Amniotic stem cell (primary cell): ENCODE measurements at regions not wholly inside any gene's neighbourhood (a gene's known extent, or its start where the extent isn't known, plus 50 kb on each side); places are given as distances from the start of the nearest gene placed in this dataset.
A peak's percentile ranks its signal among the peaks of the same experiment; 100 is the strongest.

Experiments used
- DNase-seq: peaks from one replicate; lab custom pipeline; 2025; lab: John Stamatoyannopoulos, UW

GRCh38 chr3:59135096-59135495, 85.3 kb upstream of the CFAP20DC start:
- DNase-seq: no peak

DNA sequence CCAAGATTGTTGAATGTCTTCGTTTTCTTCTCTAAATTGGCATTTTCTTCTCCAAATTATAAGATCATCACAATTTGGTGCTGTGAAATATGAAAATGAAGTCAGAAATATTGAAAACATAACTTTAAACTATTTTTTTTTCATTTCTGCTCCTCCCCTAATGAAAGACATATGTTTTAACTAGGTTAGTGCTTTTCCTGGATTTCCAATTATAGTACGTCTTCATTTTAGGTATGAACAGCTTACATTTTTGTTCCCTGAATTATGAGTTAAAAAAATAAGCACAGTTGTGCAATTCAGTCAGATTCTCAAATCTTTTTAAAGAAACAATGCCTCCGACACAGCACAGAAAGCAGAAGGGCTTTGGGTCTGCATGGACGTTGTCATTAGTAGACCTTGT, 83.5 kb upstream of the CFAP20DC start:
- DNase-seq: peak; percentile 58

GRCh38 chr3:59131016-59131766, 81.4 kb upstream of the CFAP20DC start:
- DNase-seq: no peak

DNA sequence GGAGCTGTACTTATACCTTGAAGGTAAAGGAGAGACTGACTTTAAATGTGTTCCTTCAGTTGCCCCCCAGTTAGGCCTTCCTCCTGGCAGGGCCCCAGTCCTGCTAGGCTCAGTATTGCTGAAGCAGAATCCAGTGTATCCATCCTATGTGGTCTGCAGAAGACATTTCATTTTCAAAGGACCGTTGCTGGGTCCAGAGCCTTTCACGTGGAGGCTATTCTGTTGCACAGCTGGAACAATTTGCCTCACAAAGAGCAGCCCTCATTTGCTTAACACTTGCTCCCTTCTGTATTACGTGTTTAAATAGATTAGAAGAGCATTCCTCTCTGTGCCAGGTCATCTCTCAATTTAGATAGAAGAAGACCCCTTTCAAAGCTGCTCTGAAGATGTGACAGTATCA, 78.9 kb upstream of the CFAP20DC start:
- no peak for DNase-seq

DNA sequence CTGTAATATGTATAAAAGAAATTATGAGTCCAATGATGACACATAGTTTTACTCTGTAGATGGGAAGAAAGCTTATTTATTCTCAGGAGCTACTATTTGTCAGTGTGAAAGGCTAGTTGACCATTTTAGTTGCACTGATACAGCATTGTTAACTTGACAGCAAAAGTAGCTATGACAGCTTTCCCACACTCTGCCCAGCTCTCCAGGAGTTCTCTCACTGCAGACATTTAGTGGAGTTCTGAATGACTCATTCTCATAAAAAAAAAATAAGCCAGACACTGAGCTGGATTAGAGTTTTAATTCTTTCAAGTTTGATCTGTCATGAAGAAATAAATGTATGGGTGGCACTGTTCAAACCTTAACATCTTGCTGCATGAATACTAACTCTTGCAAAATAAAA, 77.2 kb upstream of the CFAP20DC start:
- DNase-seq: peak; percentile 24

GRCh38 chr3:59126446-59126845, 76.6 kb upstream of the CFAP20DC start:
- DNase-seq: no peak

GRCh38 chr3:59121346-59122144, 71.7 kb upstream of the CFAP20DC start:
- no peak for DNase-seq

DNA sequence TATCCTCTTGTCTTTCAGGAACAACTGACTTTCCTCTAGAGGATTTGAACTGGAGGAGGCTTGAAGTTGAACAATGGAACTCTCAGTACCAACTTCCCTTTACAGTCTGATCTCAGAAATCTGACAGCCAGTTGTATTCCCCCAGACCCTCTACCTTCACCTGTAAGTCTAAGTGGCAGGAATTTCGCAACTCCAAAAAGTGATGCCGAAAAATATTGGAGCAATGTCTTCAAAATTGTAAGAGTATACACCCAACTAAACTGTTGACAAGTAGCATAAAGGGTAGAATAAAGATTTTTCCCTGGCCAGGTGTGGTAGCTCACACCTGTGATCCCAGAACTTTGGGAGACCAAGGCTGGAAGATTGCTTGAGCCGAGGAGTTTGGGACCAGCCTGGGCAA, 69.1 kb upstream of the CFAP20DC start:
- no peak for DNase-seq

DNA sequence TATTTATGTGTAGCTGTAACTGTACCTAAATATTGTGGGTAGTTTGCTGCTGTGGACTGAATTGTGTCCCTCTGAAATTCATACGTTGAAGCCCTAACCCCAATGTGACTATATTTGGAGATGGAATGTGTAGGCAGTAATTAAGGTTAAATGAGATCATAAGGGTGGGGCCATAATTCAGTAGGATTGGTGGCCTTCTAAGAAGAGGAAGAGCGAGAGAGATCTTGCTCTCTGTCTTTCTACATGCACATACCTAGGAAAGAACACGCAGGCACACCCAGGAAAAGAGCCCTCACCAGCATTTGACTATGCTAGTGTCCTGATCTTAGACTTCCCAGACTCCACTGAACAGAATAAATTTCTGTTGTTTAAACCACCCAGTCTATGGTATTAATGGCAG, 67.6 kb upstream of the CFAP20DC start:
- no peak for DNase-seq

DNA sequence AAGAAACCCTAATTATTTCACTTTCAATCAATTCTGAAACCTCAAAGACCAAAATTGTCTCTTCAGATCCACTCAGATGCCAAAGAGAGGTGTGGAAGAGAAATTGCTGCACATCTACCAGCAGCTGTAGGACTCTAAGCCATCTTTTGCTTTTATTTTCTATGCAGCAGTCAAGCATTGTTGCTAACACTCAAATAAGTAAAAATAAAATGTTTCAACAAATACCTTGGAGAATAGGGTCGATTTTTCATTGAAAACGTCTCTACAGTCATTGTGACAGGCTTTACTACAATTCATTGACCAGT, 66.4 kb upstream of the CFAP20DC start:
- no peak for DNase-seq

- no peak for DNase-seq
These were observed 65.8 kb upstream of the CFAP20DC start for GRCh38 chr3:59115364-59116232.

DNA sequence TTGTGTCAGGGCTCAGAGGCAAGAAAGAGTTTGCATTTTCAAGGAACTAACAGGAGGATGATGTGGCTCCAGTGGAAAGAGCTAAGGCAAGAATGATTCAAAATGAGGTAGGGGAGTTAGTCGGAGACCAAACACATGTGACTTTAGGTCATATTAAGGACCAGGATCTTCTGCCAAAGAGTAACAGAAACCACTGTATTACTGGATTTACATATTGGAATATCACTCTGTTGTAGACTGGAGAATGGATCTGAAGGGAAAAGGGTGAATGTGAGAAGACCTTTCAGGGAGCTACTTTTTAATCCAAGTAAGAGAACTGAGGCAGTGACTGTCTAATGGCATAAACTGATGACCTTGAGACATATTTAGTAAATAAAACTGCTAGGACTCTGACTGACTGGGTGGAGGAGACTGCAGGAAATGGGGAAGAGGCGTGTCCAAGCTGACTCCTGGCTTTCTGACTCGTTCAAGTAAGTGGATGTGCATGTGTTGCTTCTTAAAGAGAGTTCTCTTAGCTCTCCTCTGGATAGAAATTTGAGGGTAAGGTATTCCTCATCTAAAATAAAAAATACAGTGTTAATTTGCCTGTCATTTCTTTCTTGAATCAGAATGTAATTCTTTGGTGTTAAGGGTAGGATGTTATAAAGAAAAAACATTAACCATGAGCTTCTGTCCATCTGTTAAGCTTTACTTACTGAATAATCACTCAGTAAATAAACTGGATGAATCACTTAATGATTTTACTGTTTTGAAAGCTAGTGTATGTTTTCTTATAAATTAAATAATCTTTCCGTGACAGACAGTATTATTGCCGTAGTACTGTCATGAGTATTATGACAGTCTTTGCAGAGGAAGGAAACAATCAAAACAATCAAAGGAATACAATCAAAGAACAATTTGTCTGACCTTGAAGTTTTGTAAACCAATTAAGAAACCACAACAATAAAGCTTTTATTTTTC, 58.3 kb upstream of the CFAP20DC start:
- no peak for DNase-seq

- no peak for DNase-seq
These were observed 56.3 kb upstream of the CFAP20DC start for GRCh38 chr3:59106085-59106648.

DNA sequence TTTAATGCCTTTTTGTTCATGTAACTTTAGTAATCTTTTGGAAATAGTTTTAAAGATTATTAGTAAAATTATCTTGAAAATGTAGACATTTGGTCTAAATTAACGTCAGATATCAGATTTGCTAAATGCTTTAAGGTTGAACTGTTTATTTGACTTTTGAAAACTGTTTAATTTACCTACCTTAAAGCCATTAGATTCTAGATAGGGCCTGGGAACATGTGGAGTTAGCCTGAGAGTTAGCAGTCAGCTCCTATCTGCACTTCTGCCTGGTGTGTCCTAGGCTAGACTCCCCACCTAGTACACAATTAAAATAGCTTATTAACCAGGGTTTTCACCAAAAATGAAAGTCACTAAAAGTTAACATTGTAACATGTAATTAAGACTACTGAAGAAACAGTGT, 53.7 kb upstream of the CFAP20DC start:
- no peak for DNase-seq

- DNase-seq: peak; percentile 79
These were observed 51.5 kb upstream of the CFAP20DC start for GRCh38 chr3:59101231-59101736.
